Esophagus muscularis mucosa (tissue), 4 donors: ENCODE measurements at regions not wholly inside any gene's neighbourhood (a gene's known extent, or its start where the extent isn't known, plus 50 kb on each side); places are given as distances from the start of the nearest gene placed in this dataset.

Experiments used
- DNase-seq: peaks from one replicate; pipeline ENCODE4 v3.0.0-alpha.2; 2017; ENCODE audit errors: extremely low spot score
- H3K27ac ChIP-seq, 4 donors: fragments of 200-600 bp; sonication (generic); replicated peaks in 1 of 4; 1 replicate in 3 of 4; 2 replicates in 1 of 4; pipeline ENCODE4 v1.5.1; 2016 to 2019; ENCODE audit warnings: mild to moderate bottlenecking in 1 of 4
- H3K27me3 ChIP-seq, 4 donors: fragments of 200-600 bp; sonication (generic); one replicate each; pipeline versions ENCODE4 v1.5.1 to v1.6.0; 2016 to 2019
- H3K36me3 ChIP-seq, 4 donors: fragments of 200-600 bp; sonication (generic); one replicate each; pipeline ENCODE4 v1.5.1; 2016 to 2019
- H3K4me1 ChIP-seq, 4 donors: fragments of 200-600 bp; sonication (generic); one replicate each; pipeline ENCODE4 v1.5.1; 2016 to 2019
- H3K4me3 ChIP-seq, 4 donors: fragments of 200-600 bp; sonication (generic); 1 replicate in 2 of 4; 2 replicates in 2 of 4; pipeline ENCODE4 v1.5.1; 2016 to 2019; ENCODE audit warnings: mild to moderate bottlenecking in 4 of 4, moderate library complexity in 1 of 4
- H3K9me3 ChIP-seq, 4 donors: fragments of 200-600 bp; sonication (generic); 1 replicate in 3 of 4; 2 replicates in 1 of 4; pipeline ENCODE4 v1.5.1; 2016 to 2019
- CTCF ChIP-seq, 3 experiments: fragments of 200-600 bp in 2 of 3; fragments of 450-650 bp in 1 of 3; sonication (generic) in 2 of 3; IDR thresholded peaks; one replicate each; pipeline ENCODE4 v1.5.1; 2017 to 2019; ENCODE audit warnings: antibody characterized with exemption in 3 of 3, mild to moderate bottlenecking in 2 of 3, moderate library complexity in 1 of 3
- EP300 ChIP-seq: sonication (generic); formaldehyde crosslinking; IDR thresholded peaks from one replicate; pipeline ENCODE4 v1.6.1; 2017; ENCODE audit warnings: antibody characterized with exemption
- POLR2A ChIP-seq: fragments of 450-650 bp; IDR thresholded peaks from one replicate; pipeline ENCODE4 v1.6.1; 2017; ENCODE audit warnings: antibody characterized with exemption, moderate library complexity, mild to moderate bottlenecking, low read depth
- POLR2AphosphoS5 ChIP-seq, 2 donors: sonication (generic); formaldehyde crosslinking; IDR thresholded peaks; one replicate each; pipeline ENCODE4 v1.6.1; 2017; ENCODE audit warnings: antibody characterized with exemption in 2 of 2
- WGBS: methylation state at CpG from one replicate; pipeline ENCODE4 v1.1.5; 2018; 5-methylcytosine and 5-hydroxymethylcytosine counted together
- intact Hi-C: fragments of 100-400 bp; cut with DNase I; formaldehyde crosslinking; loops from one replicate; pipeline ENCODE4 v1.15.1; 2023

- intact Hi-C loops = no loop called here
- Histone ChIP-seq H3K27ac (no peak overlapping the region), H3K9me3 (no peaks in the 10 kb centered on the region), H3K27me3 (no peaks in the 10 kb centered on the region), H3K4me1 (peaks cover 0 to 4% (median 1%) of the 10 kb centered on the region in 4 donors), H3K4me3 (no peak overlapping the region), H3K36me3 (no peaks in the 10 kb centered on the region)
- no peak for DNase-seq
- 74% methylated on average over 5 of the region's 5 CpGs for WGBS
- TF ChIP-seq CTCF (IDR thresholded peaks at IDR 0.05) (no peak), POLR2AphosphoS5 (IDR thresholded peaks at IDR 0.05) (no peak), EP300 (no peak), POLR2A (no peak)
These were observed 229.2 kb upstream of the CHRNA7 start for GRCh38 chr15:31801152-31801551.

GRCh38 chr15:31802761-31803160 is 227.6 kb upstream of the CHRNA7 start:
- no peaks in the 10 kb centered on the region for H3K36me3 ChIP-seq
- WGBS = 60% methylated on average over 3 of the region's 3 CpGs
- H3K9me3 ChIP-seq = no peaks in the 10 kb centered on the region
- H3K4me1 ChIP-seq = peaks cover 0 to 4% (median 1%) of the 10 kb centered on the region in 4 donors
- H3K4me3 ChIP-seq = no peak overlapping the region
- no peaks in the 10 kb centered on the region for H3K27me3 ChIP-seq
- intact Hi-C loops = no loop called here
- TF ChIP-seq POLR2A = no peak
- TF ChIP-seq POLR2AphosphoS5 (IDR thresholded peaks at IDR 0.05) = no peak
- no peak for TF ChIP-seq EP300
- H3K27ac ChIP-seq = no peak overlapping the region
- DNase-seq = no peak

- H3K27me3 ChIP-seq = no peaks in the 10 kb centered on the region
- intact Hi-C loops = no loop called here
- H3K9me3 ChIP-seq = no peaks in the 10 kb centered on the region
- no peak overlapping the region for H3K27ac ChIP-seq
- H3K36me3 ChIP-seq = no peaks in the 10 kb centered on the region
- no peak overlapping the region for H3K4me3 ChIP-seq
- 84% methylated on average over 3 of the region's 3 CpGs for WGBS
- TF ChIP-seq POLR2AphosphoS5 (IDR thresholded peaks at IDR 0.05) (no peak), POLR2A (no peak), EP300 (no peak), CTCF (IDR thresholded peaks at IDR 0.05) (no peak)
- no peak for DNase-seq
- peaks cover 0 to 4% (median 1%) of the 10 kb centered on the region in 4 donors for H3K4me1 ChIP-seq
These were observed 226.9 kb upstream of the CHRNA7 start for GRCh38 chr15:31803388-31803884.

- WGBS = 90% methylated on average over 5 of the region's 5 CpGs
These were observed 225.1 kb upstream of the CHRNA7 start for GRCh38 chr15:31805090-31805662.

GRCh38 chr15:31806106-31806505 is 224.2 kb upstream of the CHRNA7 start:
- Histone ChIP-seq H3K4me3 (no peak overlapping the region), H3K9me3 (peaks cover 0 to 7% (median 0%) of the 10 kb centered on the region in 4 donors), H3K36me3 (no peaks in the 10 kb centered on the region), H3K27ac (no peak overlapping the region), H3K27me3 (no peaks in the 10 kb centered on the region), H3K4me1 (peaks cover 0 to 3% (median 0%) of the 10 kb centered on the region in 4 donors)
- no peak for DNase-seq
- intact Hi-C loops = no loop called here
- TF ChIP-seq POLR2A (no peak), POLR2AphosphoS5 (IDR thresholded peaks at IDR 0.05) (no peak), EP300 (no peak), CTCF (IDR thresholded peaks at IDR 0.05) (no peak)

More at GRCh38 chr15:31805090-31805662, 225.1 kb upstream of the CHRNA7 start:
- Histone ChIP-seq H3K9me3 (peaks cover 0 to 2% (median 0%) of the 10 kb centered on the region in 4 donors), H3K4me3 (no peak overlapping the region), H3K4me1 (peaks cover 0 to 4% (median 0%) of the 10 kb centered on the region in 4 donors), H3K36me3 (no peaks in the 10 kb centered on the region), H3K27ac (no peak overlapping the region), H3K27me3 (no peaks in the 10 kb centered on the region)
- intact Hi-C loops = no loop called here
- DNase-seq = no peak
- TF ChIP-seq EP300 = no peak
- TF ChIP-seq POLR2A = no peak
- no peak for TF ChIP-seq CTCF (IDR thresholded peaks at IDR 0.05)
- no peak for TF ChIP-seq POLR2AphosphoS5 (IDR thresholded peaks at IDR 0.05)
